ENCODE measurements at regions not wholly inside any gene's neighbourhood (a gene's known extent, or its start where the extent isn't known, plus 50 kb on each side); places are given as distances from the start of the nearest gene placed in this dataset.

DNA sequence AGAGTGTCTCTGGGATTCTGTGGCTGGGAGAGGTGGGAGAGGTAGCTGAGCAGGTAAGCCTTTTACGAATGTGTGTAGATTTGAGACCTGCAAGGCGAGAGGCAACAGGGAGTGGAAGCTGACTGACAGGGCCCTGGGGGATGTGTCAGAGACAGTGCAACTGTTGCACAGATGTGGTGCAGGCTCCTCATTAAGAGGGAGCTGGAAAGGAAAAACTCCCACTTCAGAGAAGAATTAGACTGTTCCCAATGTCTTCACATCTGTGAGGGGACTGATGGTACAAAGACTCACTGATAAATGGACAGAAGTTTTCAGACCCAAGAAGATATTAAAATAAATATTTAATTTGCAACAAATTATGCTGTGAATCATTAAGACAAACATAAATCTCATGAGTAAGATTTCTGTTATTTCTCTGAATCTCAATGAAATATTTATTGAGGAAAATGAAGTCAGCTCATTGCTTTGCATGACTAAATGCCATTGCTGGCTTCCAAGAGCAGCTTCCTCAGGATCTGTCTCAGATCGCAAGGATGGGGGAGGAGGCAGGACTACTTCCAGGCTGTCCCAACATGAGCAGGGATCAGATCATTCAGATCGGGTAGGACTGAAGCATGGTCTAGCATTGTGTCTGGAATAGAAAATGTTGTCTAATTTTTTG, 127.3 kb upstream of the ROPN1 start:
- no peak overlapping the region for H3K4me3 ChIP-seq (ENCODE audit: low read depth, low read length, poor library complexity, severe bottlenecking)
- no peaks in the 10 kb centered on the region for H3K79me2 ChIP-seq (ENCODE audit: insufficient read depth, low read depth, low read length)
- H4K20me1 ChIP-seq (ENCODE audit: insufficient read depth, low read length) = no peaks in the 10 kb centered on the region
- H3K36me3 ChIP-seq (ENCODE audit: insufficient read depth, low read length) = no peaks in the 10 kb centered on the region
- TF ChIP-seq EZH2phosphoT487 (IDR thresholded peaks at IDR 0.05; ENCODE audit: borderline replicate concordance, low read depth, low read length) = no peak
- TF ChIP-seq, protein P1, sequence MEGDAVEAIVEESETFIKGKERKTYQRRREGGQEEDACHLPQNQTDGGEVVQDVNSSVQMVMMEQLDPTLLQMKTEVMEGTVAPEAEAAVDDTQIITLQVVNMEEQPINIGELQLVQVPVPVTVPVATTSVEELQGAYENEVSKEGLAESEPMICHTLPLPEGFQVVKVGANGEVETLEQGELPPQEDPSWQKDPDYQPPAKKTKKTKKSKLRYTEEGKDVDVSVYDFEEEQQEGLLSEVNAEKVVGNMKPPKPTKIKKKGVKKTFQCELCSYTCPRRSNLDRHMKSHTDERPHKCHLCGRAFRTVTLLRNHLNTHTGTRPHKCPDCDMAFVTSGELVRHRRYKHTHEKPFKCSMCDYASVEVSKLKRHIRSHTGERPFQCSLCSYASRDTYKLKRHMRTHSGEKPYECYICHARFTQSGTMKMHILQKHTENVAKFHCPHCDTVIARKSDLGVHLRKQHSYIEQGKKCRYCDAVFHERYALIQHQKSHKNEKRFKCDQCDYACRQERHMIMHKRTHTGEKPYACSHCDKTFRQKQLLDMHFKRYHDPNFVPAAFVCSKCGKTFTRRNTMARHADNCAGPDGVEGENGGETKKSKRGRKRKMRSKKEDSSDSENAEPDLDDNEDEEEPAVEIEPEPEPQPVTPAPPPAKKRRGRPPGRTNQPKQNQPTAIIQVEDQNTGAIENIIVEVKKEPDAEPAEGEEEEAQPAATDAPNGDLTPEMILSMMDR (conservative IDR thresholded peaks at IDR 0.05; ENCODE audit: low read length) = no peak
- intact Hi-C loops (cut with micrococcal nuclease; ENCODE audit: unreplicated experiment) = no loop called here
- no peaks in the 10 kb centered on the region for H3K9me3 ChIP-seq (ENCODE audit: low read length)
- no peak overlapping the region for H3K27ac ChIP-seq (ENCODE audit: low read depth, low read length, poor library complexity, severe bottlenecking)
- no peak for DNase-seq (ENCODE audit: low spot score)
- ChIA-PET POLR2A (no interaction called here), CTCF (ENCODE audit: unreplicated experiment) (no interaction called here)
- H3K9me2 ChIP-seq (ENCODE audit: insufficient read depth, low read length) = no peaks in the 10 kb centered on the region
- H3K4me1 ChIP-seq (ENCODE audit: insufficient read depth, low read length, poor library complexity, severe bottlenecking) = no peaks in the 10 kb centered on the region
- H3K4me2 ChIP-seq (ENCODE audit: low read length) = no peak overlapping the region
- no peak overlapping the region for H2AFZ ChIP-seq (ENCODE audit: low read length)
- no TSS peak for BruUV-seq (replicated peaks)

DNA sequence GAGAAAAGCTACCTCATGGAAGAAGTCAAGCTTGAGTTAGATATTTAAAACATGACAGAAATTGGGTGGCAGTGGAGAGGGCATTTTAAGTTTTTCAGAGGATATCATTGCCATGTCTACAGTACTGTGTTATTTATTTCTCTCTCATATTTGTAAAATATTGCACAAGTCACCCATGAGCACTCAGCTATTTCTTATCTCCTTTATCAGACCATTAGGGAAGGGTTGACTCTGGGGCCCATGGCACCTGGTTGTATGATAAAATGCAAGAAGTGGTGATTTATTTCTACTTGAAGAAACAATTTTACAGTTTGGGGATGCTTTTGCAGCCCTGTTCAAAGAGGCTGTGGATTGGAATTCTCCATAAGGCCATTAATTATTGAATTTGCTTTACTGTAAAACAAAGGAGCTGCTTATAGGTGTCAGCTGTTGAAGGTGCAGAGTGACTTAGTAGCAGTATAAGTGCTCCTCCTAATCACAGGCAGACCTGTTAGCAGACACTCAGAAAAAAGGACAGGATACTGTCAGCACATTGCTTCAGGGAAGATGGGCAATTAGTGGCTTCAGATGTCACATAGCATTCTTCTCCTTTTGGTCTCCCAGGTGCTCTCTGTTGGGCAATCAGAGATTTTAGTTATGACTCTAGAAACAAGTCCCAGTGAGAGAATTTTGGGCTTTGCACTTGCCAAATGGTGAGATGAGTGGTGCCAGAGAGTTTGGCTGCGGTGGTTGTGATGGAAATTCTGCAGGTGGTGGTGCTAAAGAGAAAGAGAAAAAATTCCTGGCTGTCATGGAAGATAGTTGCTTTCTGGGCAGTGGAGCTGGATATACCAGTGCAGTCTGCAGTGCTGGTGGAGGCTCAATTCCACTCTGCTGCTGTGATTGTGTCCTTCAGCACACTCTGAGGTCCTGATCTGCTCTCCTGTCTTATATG, 129.7 kb upstream of the ROPN1 start:
- POLR2A ChIA-PET = no interaction called here
- Histone ChIP-seq H2AFZ (ENCODE audit: low read length) (no peak overlapping the region), H3K27ac (ENCODE audit: low read depth, low read length, poor library complexity, severe bottlenecking) (no peak overlapping the region), H3K79me2 (ENCODE audit: insufficient read depth, low read depth, low read length) (no peaks in the 10 kb centered on the region), H4K20me1 (ENCODE audit: insufficient read depth, low read length) (no peaks in the 10 kb centered on the region), H3K36me3 (ENCODE audit: insufficient read depth, low read length) (no peaks in the 10 kb centered on the region), H3K9me2 (ENCODE audit: insufficient read depth, low read length) (no peaks in the 10 kb centered on the region), H3K9me3 (ENCODE audit: low read length) (no peaks in the 10 kb centered on the region), H3K4me1 (ENCODE audit: insufficient read depth, low read length, poor library complexity, severe bottlenecking) (no peaks in the 10 kb centered on the region), H3K4me3 (ENCODE audit: low read depth, low read length, poor library complexity, severe bottlenecking) (no peak overlapping the region), H3K4me2 (ENCODE audit: low read length) (no peak overlapping the region)
- intact Hi-C loops (cut with micrococcal nuclease; ENCODE audit: unreplicated experiment) = no loop called here
- BruUV-seq (replicated peaks) = no TSS peak
- TF ChIP-seq EZH2phosphoT487 (IDR thresholded peaks at IDR 0.05; ENCODE audit: borderline replicate concordance, low read depth, low read length) = no peak
- TF ChIP-seq, protein P1 (conservative IDR thresholded peaks at IDR 0.05; ENCODE audit: low read length) = no peak
- no peak for DNase-seq (ENCODE audit: low spot score)
- CTCF ChIA-PET (ENCODE audit: unreplicated experiment) = no interaction called here

DNA sequence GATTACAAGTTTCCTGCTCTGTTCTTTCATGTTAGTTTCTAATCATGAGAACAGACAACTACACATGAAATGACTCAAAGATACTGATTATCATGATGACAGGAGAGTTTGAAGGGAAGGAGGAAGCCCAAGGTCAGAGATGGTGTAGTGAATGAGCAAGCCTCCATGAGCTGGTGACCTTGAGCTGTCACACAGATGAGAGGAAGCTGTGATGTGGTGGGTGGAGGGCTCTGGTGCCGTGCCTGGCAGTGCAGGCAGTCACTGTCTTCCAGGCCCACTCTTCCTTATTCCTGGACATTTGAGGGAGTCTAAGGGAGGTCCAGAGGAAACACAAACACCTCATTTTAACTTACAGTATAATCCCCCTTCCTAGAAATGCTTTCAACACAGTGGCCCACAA, 133.4 kb upstream of the ROPN1 start:
- no peaks in the 10 kb centered on the region for H3K36me3 ChIP-seq (ENCODE audit: insufficient read depth, low read length)
- POLR2A ChIA-PET = no interaction called here
- intact Hi-C loops (cut with micrococcal nuclease; ENCODE audit: unreplicated experiment) = no loop called here
- H3K4me1 ChIP-seq (ENCODE audit: insufficient read depth, low read length, poor library complexity, severe bottlenecking) = no peaks in the 10 kb centered on the region
- CTCF ChIA-PET (ENCODE audit: unreplicated experiment) = no interaction called here
- H3K4me2 ChIP-seq (ENCODE audit: low read length) = no peak overlapping the region
- H3K79me2 ChIP-seq (ENCODE audit: insufficient read depth, low read depth, low read length) = no peaks in the 10 kb centered on the region
- DNase-seq (ENCODE audit: low spot score) = no peak
- H3K9me2 ChIP-seq (ENCODE audit: insufficient read depth, low read length) = no peaks in the 10 kb centered on the region
- TF ChIP-seq, protein P1 (conservative IDR thresholded peaks at IDR 0.05; ENCODE audit: low read length) = no peak
- no peak for TF ChIP-seq EZH2phosphoT487 (IDR thresholded peaks at IDR 0.05; ENCODE audit: borderline replicate concordance, low read depth, low read length)
- no TSS peak for BruUV-seq (replicated peaks)
- H3K4me3 ChIP-seq (ENCODE audit: low read depth, low read length, poor library complexity, severe bottlenecking) = no peak overlapping the region
- no peaks in the 10 kb centered on the region for H3K9me3 ChIP-seq (ENCODE audit: low read length)
- H3K27ac ChIP-seq (ENCODE audit: low read depth, low read length, poor library complexity, severe bottlenecking) = no peak overlapping the region
- H4K20me1 ChIP-seq (ENCODE audit: insufficient read depth, low read length) = no peaks in the 10 kb centered on the region
- H2AFZ ChIP-seq (ENCODE audit: low read length) = no peak overlapping the region

Data from OCI-LY7 (cell line).